ENCODE measurements at regions not wholly inside any gene's neighbourhood (a gene's known extent, or its start where the extent isn't known, plus 50 kb on each side); places are given as distances from the start of the nearest gene placed in this dataset.

GRCh38 chr2:150710041-150710440 lies 222.6 kb upstream of the RND3 start:
- TF ChIP-seq CTCF (IDR thresholded peaks at IDR 0.05; ENCODE audit: unreplicated experiment) = no peak
- Mint-ChIP-seq H3K4me3 (no peak overlapping the region), H3K36me3 (no peaks in the 10 kb centered on the region), H3K4me1 (peaks cover 16% of the 10 kb centered on the region), H3K27ac (no peak overlapping the region), H3K9me3 (no peaks in the 10 kb centered on the region), H3K27me3 (ENCODE audit: low read depth) (no peaks in the 10 kb centered on the region)
- DNase-seq (ENCODE audit: low spot score in 2 of 2, unreplicated experiment in 2 of 2) = no peak

- Mint-ChIP-seq H3K9me3 (no peaks in the 10 kb centered on the region), H3K27ac (no peak overlapping the region), H3K4me3 (no peak overlapping the region), H3K36me3 (no peaks in the 10 kb centered on the region), H3K27me3 (ENCODE audit: low read depth) (no peaks in the 10 kb centered on the region), H3K4me1 (peaks cover 16% of the 10 kb centered on the region)
- DNase-seq (ENCODE audit: low spot score in 2 of 2, unreplicated experiment in 2 of 2) = no peak
- TF ChIP-seq CTCF (IDR thresholded peaks at IDR 0.05; ENCODE audit: unreplicated experiment) = no peak
Observed at GRCh38 chr2:150706561-150706960, 219.1 kb upstream of the RND3 start.

DNA sequence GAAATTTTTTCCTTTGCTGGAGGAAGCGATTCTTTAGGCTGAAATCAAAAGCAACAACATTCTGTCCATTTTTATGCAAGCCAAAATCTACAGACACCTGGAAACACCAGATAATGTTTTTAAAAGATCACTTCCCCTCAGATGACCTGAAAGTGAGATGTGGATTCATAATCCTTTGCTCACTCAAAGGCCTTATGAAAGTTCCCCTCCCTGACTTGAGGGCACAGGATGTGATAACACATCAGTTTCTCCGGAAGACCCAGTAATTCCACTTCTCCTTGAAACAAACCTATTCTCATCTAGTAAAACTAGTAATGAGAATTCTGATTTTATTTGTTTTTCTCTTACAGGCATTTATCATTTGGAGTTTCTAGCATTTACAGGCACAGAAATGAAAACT lies 218.3 kb upstream of the RND3 start:
- H3K27me3 Mint-ChIP-seq (ENCODE audit: low read depth) = no peaks in the 10 kb centered on the region
- no peak for DNase-seq (ENCODE audit: low spot score in 2 of 2, unreplicated experiment in 2 of 2)
- H3K4me3 Mint-ChIP-seq = no peak overlapping the region
- H3K9me3 Mint-ChIP-seq = no peaks in the 10 kb centered on the region
- TF ChIP-seq CTCF (IDR thresholded peaks at IDR 0.05; ENCODE audit: unreplicated experiment) = no peak
- H3K27ac Mint-ChIP-seq = no peak overlapping the region
- peaks cover 16% of the 10 kb centered on the region for H3K4me1 Mint-ChIP-seq
- H3K36me3 Mint-ChIP-seq = no peaks in the 10 kb centered on the region

GRCh38 chr2:150705357-150705756 lies 217.9 kb upstream of the RND3 start:
- H3K27me3 Mint-ChIP-seq (ENCODE audit: low read depth) = no peaks in the 10 kb centered on the region
- H3K4me1 Mint-ChIP-seq = peaks cover 16% of the 10 kb centered on the region
- no peak overlapping the region for H3K4me3 Mint-ChIP-seq
- no peak overlapping the region for H3K27ac Mint-ChIP-seq
- no peaks in the 10 kb centered on the region for H3K9me3 Mint-ChIP-seq
- H3K36me3 Mint-ChIP-seq = no peaks in the 10 kb centered on the region
- DNase-seq (ENCODE audit: low spot score in 2 of 2, unreplicated experiment in 2 of 2) = no peak
- no peak for TF ChIP-seq CTCF (IDR thresholded peaks at IDR 0.05; ENCODE audit: unreplicated experiment)

DNA sequence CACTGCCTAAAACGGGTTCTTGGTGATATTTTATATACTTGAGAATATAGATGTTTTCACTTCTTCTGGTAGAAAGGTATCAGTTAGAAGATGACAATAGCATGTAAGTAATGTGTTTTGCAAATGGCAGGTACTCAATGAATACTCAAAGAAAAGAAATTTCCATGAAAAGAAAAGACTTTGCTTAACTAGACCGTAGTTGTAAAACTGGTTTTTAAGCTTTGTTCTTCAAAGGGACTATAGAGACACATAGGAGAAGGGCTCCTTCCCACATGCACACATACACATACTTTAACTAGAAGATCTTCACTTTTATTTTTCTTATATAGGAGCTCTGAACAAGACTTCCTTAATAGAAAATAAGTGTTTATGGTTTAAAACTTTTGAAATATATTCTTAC lies 215.3 kb upstream of the RND3 start:
- peaks cover 27% of the 10 kb centered on the region for H3K4me1 Mint-ChIP-seq
- TF ChIP-seq CTCF (IDR thresholded peaks at IDR 0.05; ENCODE audit: unreplicated experiment) = no peak
- no peaks in the 10 kb centered on the region for H3K27me3 Mint-ChIP-seq (ENCODE audit: low read depth)
- peaks cover 2% of the 10 kb centered on the region for H3K9me3 Mint-ChIP-seq
- H3K27ac Mint-ChIP-seq = no peak overlapping the region
- no peaks in the 10 kb centered on the region for H3K36me3 Mint-ChIP-seq
- H3K4me3 Mint-ChIP-seq = no peak overlapping the region
- no peak for DNase-seq (ENCODE audit: low spot score in 2 of 2, unreplicated experiment in 2 of 2)

All from mesothelial cell of epicardium (in vitro differentiated cells).